ENCODE measurements at regions not wholly inside any gene's neighbourhood (a gene's known extent, or its start where the extent isn't known, plus 50 kb on each side); places are given as distances from the start of the nearest gene placed in this dataset.

DNA sequence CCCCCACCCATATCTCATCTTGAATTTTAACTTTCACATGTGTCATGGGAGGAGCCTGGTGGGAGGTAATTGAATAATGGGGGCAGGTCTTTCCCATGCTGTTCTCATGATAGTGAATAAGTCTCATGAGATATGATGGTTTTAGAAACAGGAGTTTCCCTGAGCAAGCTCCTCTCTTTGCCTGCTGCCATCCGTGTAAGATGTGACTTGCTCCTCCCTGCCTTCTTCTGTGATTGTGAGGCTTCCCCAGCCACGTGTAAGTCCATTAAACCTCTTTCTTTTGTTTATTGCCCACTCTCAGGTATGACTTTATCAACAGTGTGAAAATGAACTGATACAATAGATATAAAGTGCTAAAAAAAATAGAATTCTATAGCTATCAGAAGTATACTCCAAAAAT lies 168.8 kb downstream of the CXCL12 start:
- Histone ChIP-seq H4K91ac (ENCODE audit: low read depth, low read length, poor library complexity) (no peak overlapping the region), H2BK12ac (ENCODE audit: low read length) (no peak overlapping the region), H4K8ac (ENCODE audit: low read depth, low read length) (no peak overlapping the region), H3K36me3 (replicated peaks in 1 of 2; ENCODE audit: control insufficient read depth in 2 of 2, insufficient read depth in 2 of 2, low read length in 2 of 2) (no peaks in the 10 kb centered on the region), H2AFZ (ENCODE audit: low read length) (no peak overlapping the region), H3K27me3 (ENCODE audit: control insufficient read depth in 3 of 3, insufficient read depth in 3 of 3, low read depth in 1 of 3, low read length in 3 of 3) (no peaks in the 10 kb centered on the region), H3K4me1 (ENCODE audit: control insufficient read depth in 2 of 2, insufficient read depth in 1 of 2, low read depth in 1 of 2, low read length in 2 of 2) (no peaks in the 10 kb centered on the region), H3K27ac (replicated peaks; ENCODE audit: low read length) (no peak overlapping the region), H3K9ac (ENCODE audit: low read depth, low read length, poor library complexity) (no peak overlapping the region), H2BK5ac (ENCODE audit: low read length) (no peak overlapping the region), H3K4me3 (ENCODE audit: low read length in 2 of 2) (no peak overlapping the region), H2BK120ac (ENCODE audit: low read depth, low read length) (no peak overlapping the region), H2AK5ac (ENCODE audit: low read depth, low read length) (no peak overlapping the region), H3K14ac (ENCODE audit: low read length) (no peak overlapping the region), H3K18ac (ENCODE audit: low read length) (no peak overlapping the region), H3K4me2 (ENCODE audit: insufficient read depth, low read length, poor library complexity, severe bottlenecking) (no peak overlapping the region), H3K9me3 (replicated peaks in 1 of 2; ENCODE audit: control insufficient read depth in 2 of 2, insufficient read depth in 1 of 2, low read depth in 1 of 2, low read length in 2 of 2) (peaks cover 0 to 2% of the 10 kb centered on the region in 2 donors), H3K79me1 (ENCODE audit: low read depth, low read length) (no peaks in the 10 kb centered on the region), H2BK15ac (ENCODE audit: low read length) (no peak overlapping the region), H3K23ac (ENCODE audit: low read depth, low read length, poor library complexity) (no peak overlapping the region), H3K4ac (ENCODE audit: low read length) (no peak overlapping the region)
- DNase-seq (ENCODE audit: low spot score), result no peak
- WGBS, 2 donors (ENCODE audit: extremely low coverage in 2 of 2, insufficient read length in 2 of 2, insufficient replicate concordance in 1 of 2), result no CpG with 5 or more reads among the region's 2 CpGs

DNA sequence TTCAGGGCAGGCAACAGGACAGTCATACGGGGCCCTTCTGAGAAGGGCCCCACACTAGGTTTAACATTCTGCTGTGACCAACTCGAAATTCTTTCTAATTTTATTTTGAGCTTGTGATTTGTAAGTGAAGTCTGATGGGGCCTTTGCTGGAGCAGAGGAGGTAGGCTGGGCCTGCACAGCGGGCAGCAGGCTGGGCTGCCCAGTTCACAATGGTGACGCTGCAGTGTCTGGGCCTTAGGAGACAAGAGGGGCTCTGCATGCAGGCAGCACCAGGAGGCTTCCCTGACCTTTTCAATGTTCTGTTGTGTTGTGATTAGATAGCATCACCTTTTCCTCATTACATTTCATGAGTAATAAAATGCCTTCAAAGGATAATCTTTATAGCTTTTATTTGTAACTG lies 175.1 kb downstream of the CXCL12 start:
- H3K79me1 ChIP-seq (ENCODE audit: low read depth, low read length), result no peaks in the 10 kb centered on the region
- H4K8ac ChIP-seq (ENCODE audit: low read depth, low read length), result no peak overlapping the region
- no peaks in the 10 kb centered on the region for H3K36me3 ChIP-seq (replicated peaks in 1 of 2; ENCODE audit: control insufficient read depth in 2 of 2, insufficient read depth in 2 of 2, low read length in 2 of 2)
- no peak overlapping the region for H3K4me2 ChIP-seq (ENCODE audit: insufficient read depth, low read length, poor library complexity, severe bottlenecking)
- H2BK15ac ChIP-seq (ENCODE audit: low read length), result peak overlapping the region; percentile 86
- no peak overlapping the region for H2AK5ac ChIP-seq (ENCODE audit: low read depth, low read length)
- DNase-seq (ENCODE audit: low spot score), result peak; percentile 8
- no peaks in the 10 kb centered on the region for H3K27me3 ChIP-seq (ENCODE audit: control insufficient read depth in 3 of 3, insufficient read depth in 3 of 3, low read depth in 1 of 3, low read length in 3 of 3)
- H2BK12ac ChIP-seq (ENCODE audit: low read length), result no peak overlapping the region
- no peak overlapping the region for H3K4ac ChIP-seq (ENCODE audit: low read length)
- no peaks in the 10 kb centered on the region for H3K9me3 ChIP-seq (replicated peaks in 1 of 2; ENCODE audit: control insufficient read depth in 2 of 2, insufficient read depth in 1 of 2, low read depth in 1 of 2, low read length in 2 of 2)
- H3K23ac ChIP-seq (ENCODE audit: low read depth, low read length, poor library complexity), result no peak overlapping the region
- peak overlapping the region; percentile 35 for H3K27ac ChIP-seq (replicated peaks; ENCODE audit: low read length)
- H2BK120ac ChIP-seq (ENCODE audit: low read depth, low read length), result no peak overlapping the region
- H3K18ac ChIP-seq (ENCODE audit: low read length), result no peak overlapping the region
- H3K4me3 ChIP-seq (ENCODE audit: low read length in 2 of 2), result no peak overlapping the region
- no peak overlapping the region for H4K91ac ChIP-seq (ENCODE audit: low read depth, low read length, poor library complexity)
- peak overlapping the region; percentile 11 for H2AFZ ChIP-seq (ENCODE audit: low read length)
- H3K14ac ChIP-seq (ENCODE audit: low read length), result no peak overlapping the region
- H3K4me1 ChIP-seq (ENCODE audit: control insufficient read depth in 2 of 2, insufficient read depth in 1 of 2, low read depth in 1 of 2, low read length in 2 of 2), result peaks cover 0 to 17% of the 10 kb centered on the region in 2 donors
- H3K9ac ChIP-seq (ENCODE audit: low read depth, low read length, poor library complexity), result no peak overlapping the region
- no CpG with 5 or more reads among the region's 4 CpGs for WGBS, 2 donors (ENCODE audit: extremely low coverage in 2 of 2, insufficient read length in 2 of 2, insufficient replicate concordance in 1 of 2)
- no peak overlapping the region for H2BK5ac ChIP-seq (ENCODE audit: low read length)

DNA sequence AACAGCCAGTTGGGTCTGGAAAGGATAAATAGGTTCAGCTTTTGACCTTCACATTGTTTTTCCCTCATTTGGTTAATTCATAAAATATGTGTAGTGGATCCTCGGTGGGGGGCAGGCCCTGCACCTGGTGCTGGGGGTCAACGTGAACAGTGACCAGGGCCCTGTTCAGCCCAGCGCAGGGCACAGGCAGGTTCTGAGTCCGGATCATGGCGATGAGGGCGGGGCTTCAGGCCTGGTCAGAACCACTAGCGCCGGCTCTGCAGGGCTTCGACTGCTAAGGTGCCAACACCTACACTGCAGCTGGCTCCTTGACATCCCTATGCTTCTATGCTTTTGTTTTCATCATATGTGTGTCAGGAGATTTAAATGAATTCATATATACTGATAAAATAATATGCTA lies 177.7 kb downstream of the CXCL12 start:
- peak overlapping the region; percentile 54 for H2BK15ac ChIP-seq (ENCODE audit: low read length)
- H3K4ac ChIP-seq (ENCODE audit: low read length), result no peak overlapping the region
- no peak overlapping the region for H4K8ac ChIP-seq (ENCODE audit: low read depth, low read length)
- peak overlapping the region; percentile 32 for H2AK5ac ChIP-seq (ENCODE audit: low read depth, low read length)
- no peak overlapping the region for H3K27ac ChIP-seq (replicated peaks; ENCODE audit: low read length)
- no peak overlapping the region for H3K14ac ChIP-seq (ENCODE audit: low read length)
- DNase-seq (ENCODE audit: low spot score), result no peak
- H3K4me1 ChIP-seq (ENCODE audit: control insufficient read depth in 2 of 2, insufficient read depth in 1 of 2, low read depth in 1 of 2, low read length in 2 of 2), result peaks cover 0 to 17% of the 10 kb centered on the region in 2 donors
- no peaks in the 10 kb centered on the region for H3K79me1 ChIP-seq (ENCODE audit: low read depth, low read length)
- no peaks in the 10 kb centered on the region for H3K36me3 ChIP-seq (replicated peaks in 1 of 2; ENCODE audit: control insufficient read depth in 2 of 2, insufficient read depth in 2 of 2, low read length in 2 of 2)
- no CpG with 5 or more reads among the region's 9 CpGs for WGBS, 2 donors (ENCODE audit: extremely low coverage in 2 of 2, insufficient read length in 2 of 2, insufficient replicate concordance in 1 of 2)
- no peak overlapping the region for H4K91ac ChIP-seq (ENCODE audit: low read depth, low read length, poor library complexity)
- H2AFZ ChIP-seq (ENCODE audit: low read length), result no peak overlapping the region
- H2BK5ac ChIP-seq (ENCODE audit: low read length), result no peak overlapping the region
- no peak overlapping the region for H3K4me3 ChIP-seq (ENCODE audit: low read length in 2 of 2)
- no peak overlapping the region for H2BK12ac ChIP-seq (ENCODE audit: low read length)
- no peak overlapping the region for H2BK120ac ChIP-seq (ENCODE audit: low read depth, low read length)
- no peak overlapping the region for H3K9ac ChIP-seq (ENCODE audit: low read depth, low read length, poor library complexity)
- H3K23ac ChIP-seq (ENCODE audit: low read depth, low read length, poor library complexity), result no peak overlapping the region
- no peaks in the 10 kb centered on the region for H3K27me3 ChIP-seq (ENCODE audit: control insufficient read depth in 3 of 3, insufficient read depth in 3 of 3, low read depth in 1 of 3, low read length in 3 of 3)
- H3K9me3 ChIP-seq (replicated peaks in 1 of 2; ENCODE audit: control insufficient read depth in 2 of 2, insufficient read depth in 1 of 2, low read depth in 1 of 2, low read length in 2 of 2), result no peaks in the 10 kb centered on the region
- peak overlapping the region; percentile 83 for H3K18ac ChIP-seq (ENCODE audit: low read length)
- no peak overlapping the region for H3K4me2 ChIP-seq (ENCODE audit: insufficient read depth, low read length, poor library complexity, severe bottlenecking)

DNA sequence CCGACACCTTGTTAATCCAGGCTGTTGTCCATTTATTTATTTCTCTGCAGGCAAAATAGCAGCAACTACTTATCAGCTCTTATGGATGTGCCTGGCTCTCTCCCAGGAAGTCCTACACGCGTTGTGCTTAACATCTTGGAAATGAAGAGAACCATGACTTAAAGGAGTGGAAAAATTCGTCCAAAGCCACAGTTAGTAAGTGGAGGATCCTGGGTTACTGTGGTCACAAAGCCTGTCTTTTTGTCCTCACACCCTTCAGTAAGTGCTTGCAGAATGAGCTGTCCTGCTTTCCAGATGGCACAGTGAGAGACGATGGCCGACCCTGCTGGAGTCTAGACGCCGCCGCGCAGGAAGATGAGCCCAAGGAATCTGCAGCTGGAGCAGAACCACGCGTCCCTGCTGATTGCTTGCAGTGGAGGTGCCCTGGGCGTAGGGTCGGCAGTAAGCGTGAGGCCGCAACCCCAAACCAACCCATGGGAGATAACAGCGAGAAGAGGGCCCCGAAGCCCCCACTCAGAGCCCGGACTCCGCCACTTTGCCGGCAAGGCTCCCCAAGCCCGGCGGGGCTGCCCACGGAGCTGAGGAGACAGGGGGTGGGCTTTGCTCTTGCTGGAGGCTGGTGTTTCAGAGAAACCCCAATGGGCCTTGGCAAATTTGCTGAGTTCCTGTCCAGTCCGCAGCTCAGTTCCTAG lies 178.6 kb downstream of the CXCL12 start:
- H3K4me1 ChIP-seq (ENCODE audit: control insufficient read depth in 2 of 2, insufficient read depth in 1 of 2, low read depth in 1 of 2, low read length in 2 of 2), result peaks cover 0 to 17% of the 10 kb centered on the region in 2 donors
- no peak overlapping the region for H2BK120ac ChIP-seq (ENCODE audit: low read depth, low read length)
- H4K91ac ChIP-seq (ENCODE audit: low read depth, low read length, poor library complexity), result no peak overlapping the region
- H3K4me2 ChIP-seq (ENCODE audit: insufficient read depth, low read length, poor library complexity, severe bottlenecking), result no peak overlapping the region
- H2AFZ ChIP-seq (ENCODE audit: low read length), result no peak overlapping the region
- H3K14ac ChIP-seq (ENCODE audit: low read length), result no peak overlapping the region
- H2AK5ac ChIP-seq (ENCODE audit: low read depth, low read length), result peak overlapping the region; percentile 3
- no peaks in the 10 kb centered on the region for H3K36me3 ChIP-seq (replicated peaks in 1 of 2; ENCODE audit: control insufficient read depth in 2 of 2, insufficient read depth in 2 of 2, low read length in 2 of 2)
- no peak overlapping the region for H2BK15ac ChIP-seq (ENCODE audit: low read length)
- H3K4ac ChIP-seq (ENCODE audit: low read length), result no peak overlapping the region
- no peak overlapping the region for H4K8ac ChIP-seq (ENCODE audit: low read depth, low read length)
- DNase-seq (ENCODE audit: low spot score), result no peak
- H3K9me3 ChIP-seq (replicated peaks in 1 of 2; ENCODE audit: control insufficient read depth in 2 of 2, insufficient read depth in 1 of 2, low read depth in 1 of 2, low read length in 2 of 2), result peaks cover 0 to 2% of the 10 kb centered on the region in 2 donors
- no peak overlapping the region for H2BK12ac ChIP-seq (ENCODE audit: low read length)
- H2BK5ac ChIP-seq (ENCODE audit: low read length), result no peak overlapping the region
- H3K9ac ChIP-seq (ENCODE audit: low read depth, low read length, poor library complexity), result no peak overlapping the region
- no peaks in the 10 kb centered on the region for H3K79me1 ChIP-seq (ENCODE audit: low read depth, low read length)
- H3K4me3 ChIP-seq (ENCODE audit: low read length in 2 of 2), result no peak overlapping the region
- H3K23ac ChIP-seq (ENCODE audit: low read depth, low read length, poor library complexity), result no peak overlapping the region
- no CpG with 5 or more reads among the region's 25 CpGs for WGBS, 2 donors (ENCODE audit: extremely low coverage in 2 of 2, insufficient read length in 2 of 2, insufficient replicate concordance in 1 of 2)
- H3K18ac ChIP-seq (ENCODE audit: low read length), result peak overlapping the region; percentile 54
- no peaks in the 10 kb centered on the region for H3K27me3 ChIP-seq (ENCODE audit: control insufficient read depth in 3 of 3, insufficient read depth in 3 of 3, low read depth in 1 of 3, low read length in 3 of 3)
- no peak overlapping the region for H3K27ac ChIP-seq (replicated peaks; ENCODE audit: low read length)
